IMR-90 (cell line): ENCODE measurements at regions not wholly inside any gene's neighbourhood (a gene's known extent, or its start where the extent isn't known, plus 50 kb on each side); places are given as distances from the start of the nearest gene placed in this dataset.

Source experiments
- ATAC-seq: fragments of 200-7000 bp; cut with Tn5 transposase; 2 replicates; pipeline ENCODE4 v1.9.1; 2020; ENCODE audit warnings: low read depth, mild to moderate bottlenecking, moderate library complexity
- BruUV-seq: library from RNA; stranded (reverse); fragments of 400-500 nt; replicated peaks from 2 replicates; lab custom pipeline; 2021; lab: Mats Ljungman, UMichigan
- CTCF ChIA-PET: fragments of 300-600 bp; formaldehyde crosslinking; extraction: SDS; loops from one replicate; lab custom pipeline; 2021; ENCODE audit warnings: antibody characterized with exemption; lab: Yijun Ruan, JAX
- POLR2A ChIA-PET: fragments of 300-600 bp; sonication (Branson Sonifier 250); formaldehyde crosslinking; loops from one replicate; lab custom pipeline; 2022; ENCODE audit warnings: antibody characterized with exemption; ENCODE audit not compliant: unreplicated experiment; lab: Charles Lee
- DNase-seq: peaks from one replicate; pipeline ENCODE4 v3.0.0; 2013
- H2AFZ ChIP-seq: replicated peaks from 2 replicates; pipeline ENCODE3; 2013; ENCODE audit warnings: low read length, mild to moderate bottlenecking; ENCODE audit not compliant: poor library complexity
- H2AK5ac ChIP-seq: 2 replicates; pipeline ENCODE4 v1.6.1; 2013; ENCODE audit warnings: low read depth, low read length, inconsistent platforms
- H2AK9ac ChIP-seq: replicated peaks from 2 replicates; pipeline ENCODE3; 2013; ENCODE audit warnings: mild to moderate bottlenecking, low read depth, low read length, moderate library complexity; ENCODE audit not compliant: poor library complexity
- H2BK120ac ChIP-seq: 2 replicates; pipeline ENCODE4 v1.6.1; 2013; ENCODE audit warnings: low read depth, low read length, inconsistent platforms
- H2BK15ac ChIP-seq: 3 replicates; pipeline ENCODE4 v1.6.1; 2013; ENCODE audit warnings: low read depth, low read length, inconsistent platforms
- H2BK20ac ChIP-seq: 2 replicates; pipeline ENCODE4 v1.6.1; 2013; ENCODE audit warnings: low read depth, mild to moderate bottlenecking, inconsistent platforms, low read length, moderate library complexity
- H2BK5ac ChIP-seq: 2 replicates; pipeline ENCODE4 v1.6.1; 2013; ENCODE audit warnings: mild to moderate bottlenecking, low read depth, low read length, inconsistent platforms; ENCODE audit not compliant: poor library complexity, severe bottlenecking
- H3K14ac ChIP-seq: replicated peaks from 2 replicates; pipeline ENCODE4 v1.6.1; 2013; ENCODE audit warnings: low read depth, low read length, inconsistent platforms
- H3K18ac ChIP-seq: 2 replicates; pipeline ENCODE4 v1.6.1; 2013; ENCODE audit warnings: low read depth, low read length, control low read depth
- H3K23ac ChIP-seq: 2 replicates; pipeline ENCODE4 v1.6.1; 2013; ENCODE audit warnings: low read depth, low read length, inconsistent platforms
- H3K27ac ChIP-seq: 2 replicates; pipeline ENCODE4 v1.5.1; 2013; ENCODE audit warnings: mild to moderate bottlenecking, control low read depth, low read length; ENCODE audit not compliant: insufficient read depth
- H3K27me3 ChIP-seq: 2 replicates; pipeline ENCODE4 v1.6.1; 2013; ENCODE audit warnings: low read length; ENCODE audit not compliant: control insufficient read depth, insufficient read depth
- H3K36me3 ChIP-seq: 2 replicates; pipeline ENCODE4 v1.6.1; 2013; ENCODE audit warnings: low read length, mixed read lengths; ENCODE audit not compliant: control insufficient read depth, insufficient read depth
- H3K4ac ChIP-seq: 2 replicates; pipeline ENCODE4 v1.6.1; 2013; ENCODE audit warnings: low read depth, low read length, inconsistent platforms
- H3K4me1 ChIP-seq: 2 replicates; pipeline ENCODE4 v1.6.1; 2013; ENCODE audit warnings: low read length, mixed read lengths; ENCODE audit not compliant: control insufficient read depth, insufficient read depth
- H3K4me2 ChIP-seq: 2 replicates; pipeline ENCODE4 v1.6.1; 2013; ENCODE audit warnings: low read depth, mild to moderate bottlenecking, control low read depth, low read length, moderate library complexity
- H3K4me3 ChIP-seq: 2 replicates; pipeline ENCODE4 v1.5.1; 2013; ENCODE audit warnings: low read depth, mild to moderate bottlenecking, control low read depth, low read length, moderate library complexity; ENCODE audit not compliant: insufficient read depth
- H3K56ac ChIP-seq: 2 replicates; pipeline ENCODE4 v1.6.1; 2013; ENCODE audit warnings: low read length, inconsistent platforms; ENCODE audit not compliant: insufficient read depth; ENCODE audit errors: extremely low read depth
- H3K79me1 ChIP-seq, 2 experiments: 2 replicates each; pipeline ENCODE4 v1.6.1; 2013; ENCODE audit warnings: low read length in 2 of 2, inconsistent platforms in 1 of 2, low read depth in 1 of 2
- H3K9ac ChIP-seq: 2 replicates; pipeline ENCODE4 v1.6.1; 2013; ENCODE audit warnings: low read depth, low read length, control low read depth
- H3K9me1 ChIP-seq: 2 replicates; pipeline ENCODE4 v1.6.1; 2013; ENCODE audit warnings: low read length, inconsistent platforms; ENCODE audit not compliant: insufficient read depth
- H3K9me3 ChIP-seq: 2 replicates; pipeline ENCODE4 v1.6.1; 2013; ENCODE audit warnings: low read length; ENCODE audit not compliant: control insufficient read depth, insufficient read depth
- H4K20me1 ChIP-seq: 2 replicates; pipeline ENCODE4 v1.6.1; 2013; ENCODE audit warnings: low read length, inconsistent platforms; ENCODE audit not compliant: insufficient read depth
- H4K5ac ChIP-seq: 2 replicates; pipeline ENCODE4 v1.6.1; 2013; ENCODE audit warnings: mild to moderate bottlenecking, low read depth, low read length, control low read depth
- H4K8ac ChIP-seq, 2 experiments: 2 replicates each; pipeline ENCODE4 v1.6.1; 2013; ENCODE audit warnings: low read depth in 2 of 2, low read length in 2 of 2, control low read depth in 1 of 2, inconsistent platforms in 1 of 2
- H4K91ac ChIP-seq: 2 replicates; pipeline ENCODE4 v1.6.1; 2013; ENCODE audit warnings: low read depth, low read length, inconsistent platforms; ENCODE audit not compliant: insufficient read depth
- BHLHE40 ChIP-seq: fragments of 150-350 bp; IDR thresholded peaks from 2 replicates; pipeline ENCODE4 v1.6.1; 2016; ENCODE audit warnings: mild to moderate bottlenecking, low read depth, low read length
- CEBPB ChIP-seq: IDR thresholded peaks from 2 replicates; pipeline ENCODE4 v1.6.1; 2012; ENCODE audit warnings: low read depth, low read length, improper control_type of control experiment
- CHD1 ChIP-seq: IDR thresholded peaks from 2 replicates; pipeline ENCODE4 v1.6.1; 2012; ENCODE audit warnings: low read depth, low read length, improper control_type of control experiment
- MAFK ChIP-seq: IDR thresholded peaks from 2 replicates; pipeline ENCODE4 v1.6.1; 2012; ENCODE audit warnings: low read depth, low read length, improper control_type of control experiment
- MAZ ChIP-seq: IDR thresholded peaks from 2 replicates; pipeline ENCODE4 v1.6.1; 2012; ENCODE audit warnings: low read depth, mild to moderate bottlenecking, low read length, improper control_type of control experiment, moderate library complexity, borderline replicate concordance
- whole genome bisulfite sequencing, 2 experiments: methylation state at CpG; one replicate each; pipeline versions ENCODE4 v1.1.5 to v1.1.7; 2013; ENCODE audit warnings: missing lambda C conversion rate in 2 of 2; ENCODE audit not compliant: insufficient read length in 1 of 2; ENCODE audit errors: extremely low coverage in 2 of 2; 5-methylcytosine and 5-hydroxymethylcytosine counted together
- dilution Hi-C: fragments of 300-500 bp; cut with HindIII; formaldehyde crosslinking; loops from one replicate; pipeline ENCODE4 v1.14.3; 2018; ENCODE audit warnings: low sequenced_read_pairs; ENCODE audit not compliant: unreplicated experiment
- in situ Hi-C: fragments of 300-500 bp; cut with MboI; formaldehyde crosslinking; loops from 3 replicates; pipeline ENCODE4 v1.14.3; 2019; ENCODE audit warnings: low sequenced_read_pairs, inconsistent platforms, mixed read lengths
- intact Hi-C: fragments of 100-400 bp; cut with micrococcal nuclease; formaldehyde crosslinking; loops from 2 replicates; pipeline ENCODE4 v1.10.0; 2022

GRCh38 chr7:32161708-32162107 lies 91.5 kb upstream of the PDE1C start:
- no peak overlapping the region for H3K23ac ChIP-seq
- H3K4me2 ChIP-seq = no peak overlapping the region
- dilution Hi-C loops (no loop called here), in situ Hi-C loops (no loop called here), intact Hi-C loops (loop anchor here (5.0 to 10.0 kb wide), 2 partner anchors 204 to 377 kb away; no protein-coding TSS in a partner anchor)
- H4K91ac ChIP-seq = peak overlapping the region; percentile 99
- H3K27ac ChIP-seq = peak overlapping the region; percentile 46
- peak overlapping the region; percentile 24; the same call in 1 of the 2 replicates for H4K5ac ChIP-seq
- H4K20me1 ChIP-seq = no peaks in the 10 kb centered on the region
- peak; percentile 33 for ATAC-seq
- peak overlapping the region; percentile 94; the same call in 1 of the 2 replicates for H3K14ac ChIP-seq
- peak overlapping the region; percentile 100 for H2BK5ac ChIP-seq
- no CpG with 5 or more reads among the region's 2 CpGs for WGBS, 2 experiments
- peak overlapping the region; percentile 99 for H3K4ac ChIP-seq
- H2BK15ac ChIP-seq = peak overlapping the region; percentile 86; the same call in 2 of the 3 replicates
- peak overlapping the region; percentile 97; the same call in 1 of the 2 replicates for H2BK20ac ChIP-seq
- H3K79me1 ChIP-seq = no peaks in the 10 kb centered on the region
- H3K36me3 ChIP-seq = no peaks in the 10 kb centered on the region
- H4K8ac ChIP-seq = peak overlapping the region; percentile 98 to 99; a peak in 3 of 4 replicates
- CTCF ChIA-PET = no interaction called here
- TF ChIP-seq CEBPB = peak; percentile 74
- TF ChIP-seq BHLHE40 = peak; percentile 25; the same call in 1 of the 2 replicates
- peak; percentile 63; the same call in 1 of the 2 replicates for TF ChIP-seq MAZ
- no peak for TF ChIP-seq CHD1
- no peak for TF ChIP-seq MAFK
- H2BK120ac ChIP-seq = peak overlapping the region; percentile 100
- peaks cover 11% of the 10 kb centered on the region for H3K4me1 ChIP-seq
- H3K18ac ChIP-seq = peak overlapping the region; percentile 89; the same call in 1 of the 2 replicates
- H2AFZ ChIP-seq = peak overlapping the region; percentile 62
- H3K9me3 ChIP-seq = no peaks in the 10 kb centered on the region
- BruUV-seq = no TSS peak
- DNase-seq = peak; percentile 73
- peak overlapping the region; percentile 75 for H2AK5ac ChIP-seq
- no peak overlapping the region for H3K4me3 ChIP-seq
- no peak overlapping the region for H2AK9ac ChIP-seq
- peaks cover 6% of the 10 kb centered on the region for H3K9me1 ChIP-seq
- no peaks in the 10 kb centered on the region for H3K27me3 ChIP-seq
- POLR2A ChIA-PET = no interaction called here
- peak overlapping the region; percentile 35; the same call in 1 of the 2 replicates for H3K56ac ChIP-seq
- no peak overlapping the region for H3K9ac ChIP-seq
